Heart left ventricle (tissue), 13 donors: ENCODE measurements at regions not wholly inside any gene's neighbourhood (a gene's known extent, or its start where the extent isn't known, plus 50 kb on each side); places are given as distances from the start of the nearest gene placed in this dataset.

Source experiments
- CTCF ChIP-seq, 12 donors: fragments of 200-600 bp; sonication (generic) in 4 of 12; IDR thresholded peaks; one replicate each; pipeline versions ENCODE4 v1.5.0 to v1.8.0; 2018 to 2022; ENCODE audit warnings: antibody characterized with exemption in 12 of 12, mild to moderate bottlenecking in 5 of 12
- POLR2A ChIP-seq, 2 donors: fragments of 450-650 bp; IDR thresholded peaks; one replicate each; pipeline ENCODE4 v1.6.1; 2017; ENCODE audit warnings: antibody characterized with exemption in 2 of 2, mild to moderate bottlenecking in 2 of 2, moderate library complexity in 2 of 2
- donor health status: ischemic (EF 13 %, LVEDD 7.1; RV severe dilation, severe dysfunction).
- donor health status: DM: no; HTN: yes; CAD: no.
- donor health status: DM: no; HTN: no; CAD: no.
- donor health status: ischemic (EF 25% LVEDD 6.9; RV normal size, moderate dysfunction).
- donor health status: ischemic (EF 25% LVEDD 5.7; RV mildly dilated, moderate dysfunction).
- donor health status: ischemic (EF 35%, LVEDD 5.7; RV mildly dilated, moderate dysfunction).
- donor health status: nonischemic (EF 11% LVEDD 7.7; RV severe dilation, severe dysfunction).
- donor health status: DM: yes; HTN: yes; CAD: no.
- donor health status: PGD.
- donor health status: ischemic (EF 29% LVEDD 5.4; RV normal size, mild dysfunction).
- donor health status: nonischemic (EF 23%, LVEDD 6.1; RV moderate dilation, normal function).

DNA sequence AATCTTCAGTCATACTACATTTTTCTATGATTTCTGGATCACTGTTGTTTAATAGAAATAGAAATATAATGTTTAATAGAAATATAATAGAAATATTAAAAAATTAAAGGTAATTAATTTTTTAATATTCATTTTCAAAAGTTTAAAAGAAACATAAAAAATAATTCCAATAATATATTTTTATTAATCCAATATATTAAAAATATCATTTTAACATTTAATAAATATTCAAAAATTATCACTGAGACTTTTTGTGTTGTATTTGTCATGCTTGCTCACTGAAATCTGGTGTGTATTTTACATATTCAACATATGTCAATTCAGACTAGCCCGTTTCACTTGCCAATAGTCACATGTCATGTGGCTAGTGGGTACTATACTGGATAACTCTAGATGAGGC lies 80.6 kb upstream of the SLCO6A1 start:
- no peak for TF ChIP-seq POLR2A (IDR thresholded peaks at IDR 0.05)
- TF ChIP-seq CTCF (IDR thresholded peaks at IDR 0.05), result no peak
